HUES6 (cell line): ENCODE measurements at regions not wholly inside any gene's neighbourhood (a gene's known extent, or its start where the extent isn't known, plus 50 kb on each side); places are given as distances from the start of the nearest gene placed in this dataset.
"Not testable (repeated sequence)": the region's sequence is repeated elsewhere in the genome, so short reads cannot be mapped to it uniquely, and the experiment has no call there.

ENCODE experiments used
- H3K27ac ChIP-seq: 2 replicates; pipeline ENCODE4 v1.7.0; 2013; ENCODE audit warnings: low read depth, mild to moderate bottlenecking, low read length, inconsistent platforms
- H3K27me3 ChIP-seq: 2 replicates; pipeline ENCODE4 v1.6.1; 2013; ENCODE audit warnings: low read length; ENCODE audit not compliant: control insufficient read depth, insufficient read depth
- H3K36me3 ChIP-seq: 2 replicates; pipeline ENCODE4 v1.6.1; 2013; ENCODE audit warnings: low read length; ENCODE audit not compliant: control insufficient read depth, insufficient read depth
- H3K4me1 ChIP-seq: 2 replicates; pipeline ENCODE4 v1.6.1; 2013; ENCODE audit warnings: low read length; ENCODE audit not compliant: control insufficient read depth, insufficient read depth
- H3K4me3 ChIP-seq: 2 replicates; pipeline ENCODE4 v1.5.1; 2013; ENCODE audit warnings: low read depth, low read length
- H3K9ac ChIP-seq: one replicate; pipeline ENCODE4 v1.6.1; 2013; ENCODE audit warnings: mild to moderate bottlenecking, low read length
- H3K9me3 ChIP-seq: 2 replicates; pipeline ENCODE4 v1.6.1; 2013; ENCODE audit warnings: low read depth, low read length; ENCODE audit not compliant: control insufficient read depth, insufficient read depth

- no peak overlapping the region for H3K4me3 ChIP-seq
- H3K9me3 ChIP-seq = peaks cover 3% of the 10 kb centered on the region; the same call in 1 of the 2 replicates
- no peaks in the 10 kb centered on the region for H3K36me3 ChIP-seq
- H3K9ac ChIP-seq = no peak overlapping the region
- no peak overlapping the region for H3K27ac ChIP-seq
- peaks cover 20% of the 10 kb centered on the region for H3K4me1 ChIP-seq
- H3K27me3 ChIP-seq = no peaks in the 10 kb centered on the region
Measured at GRCh38 chr22:49517667-49518185, 309.9 kb downstream of the BRD1 start.

GRCh38 chr22:49517211-49517610 lies 310.5 kb downstream of the BRD1 start:
- H3K4me1 ChIP-seq = peaks cover 25% of the 10 kb centered on the region
- H3K9ac ChIP-seq = no peak overlapping the region
- H3K27me3 ChIP-seq = no peaks in the 10 kb centered on the region
- no peak overlapping the region for H3K4me3 ChIP-seq
- peaks cover 3% of the 10 kb centered on the region; the same call in 1 of the 2 replicates for H3K9me3 ChIP-seq
- H3K36me3 ChIP-seq = no peaks in the 10 kb centered on the region
- no peak overlapping the region for H3K27ac ChIP-seq

GRCh38 chr22:49515475-49515874 lies 312.2 kb downstream of the BRD1 start:
- H3K27ac ChIP-seq = no peak overlapping the region
- no peak overlapping the region for H3K4me3 ChIP-seq
- no peak overlapping the region for H3K9ac ChIP-seq
- H3K27me3 ChIP-seq = no peaks in the 10 kb centered on the region
- peaks cover 13% of the 10 kb centered on the region for H3K9me3 ChIP-seq
- H3K4me1 ChIP-seq = peaks cover 30% of the 10 kb centered on the region
- no peaks in the 10 kb centered on the region for H3K36me3 ChIP-seq

- Histone ChIP-seq H3K27me3 (no peaks in the 10 kb centered on the region), H3K9me3 (peaks cover 16% of the 10 kb centered on the region), H3K36me3 (no peaks in the 10 kb centered on the region), H3K4me3 (no peak overlapping the region), H3K9ac (no peak overlapping the region), H3K27ac (no peak overlapping the region), H3K4me1 (peaks cover 30% of the 10 kb centered on the region)
Measured at GRCh38 chr22:49514641-49515040, 313.0 kb downstream of the BRD1 start.

GRCh38 chr22:49514211-49514610 lies 313.5 kb downstream of the BRD1 start:
- Histone ChIP-seq H3K27me3 (no peaks in the 10 kb centered on the region), H3K36me3 (no peaks in the 10 kb centered on the region), H3K9me3 (peaks cover 16% of the 10 kb centered on the region), H3K4me3 (no peak overlapping the region), H3K9ac (no peak overlapping the region), H3K27ac (no peak overlapping the region), H3K4me1 (peaks cover 30% of the 10 kb centered on the region)

GRCh38 chr22:49513358-49513851 lies 314.3 kb downstream of the BRD1 start:
- peaks cover 16% of the 10 kb centered on the region for H3K9me3 ChIP-seq
- peak overlapping the region; percentile 28 for H3K4me3 ChIP-seq
- peak overlapping the region; percentile 34; the same call in 1 of the 2 replicates for H3K27ac ChIP-seq
- H3K4me1 ChIP-seq = peaks cover 30% of the 10 kb centered on the region
- no peaks in the 10 kb centered on the region for H3K27me3 ChIP-seq
- no peak overlapping the region for H3K9ac ChIP-seq
- no peaks in the 10 kb centered on the region for H3K36me3 ChIP-seq

- H3K27me3 ChIP-seq = no peaks in the 10 kb centered on the region
- peak overlapping the region; percentile 28 for H3K4me3 ChIP-seq
- no peak overlapping the region for H3K9ac ChIP-seq
- H3K27ac ChIP-seq = peak overlapping the region; percentile 34; the same call in 1 of the 2 replicates
- H3K9me3 ChIP-seq = peaks cover 16% of the 10 kb centered on the region
- H3K4me1 ChIP-seq = peaks cover 30% of the 10 kb centered on the region
- no peaks in the 10 kb centered on the region for H3K36me3 ChIP-seq
Measured at GRCh38 chr22:49512487-49513165, 315.0 kb downstream of the BRD1 start.

DNA sequence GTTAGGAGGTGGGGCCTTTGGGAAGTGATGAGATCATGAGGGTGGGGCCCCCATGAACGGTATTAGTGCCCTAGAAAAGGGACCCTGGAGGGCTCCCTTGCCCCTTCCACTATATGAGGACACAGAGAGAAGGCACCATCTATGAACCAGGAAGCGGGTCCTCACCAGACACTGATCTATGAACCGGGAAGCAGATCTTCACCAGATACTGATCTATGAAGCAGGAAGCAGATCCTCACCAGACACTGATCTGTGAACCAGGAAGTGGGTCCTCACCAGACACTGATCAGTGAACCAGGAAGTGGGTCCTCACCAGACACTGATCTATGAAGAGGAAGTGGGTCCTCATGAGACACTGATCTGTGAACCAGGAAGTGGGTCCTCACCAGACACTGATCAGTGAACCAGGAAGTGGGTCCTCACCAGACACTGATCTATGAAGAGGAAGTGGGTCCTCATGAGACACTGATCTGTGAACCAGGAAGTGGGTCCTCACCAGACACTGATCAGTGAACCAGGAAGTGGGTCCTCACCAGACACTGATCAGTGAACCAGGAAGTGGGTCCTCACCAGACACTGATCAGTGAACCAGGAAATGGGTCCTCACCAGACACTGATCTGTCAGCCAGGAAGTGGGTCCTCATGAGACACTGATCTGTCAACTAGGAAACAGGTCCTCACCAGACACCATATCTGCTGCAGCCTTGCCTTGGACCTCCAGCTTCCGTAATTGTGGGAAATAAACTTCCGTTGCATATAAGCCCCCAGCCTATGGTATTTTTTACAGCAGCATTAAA lies 316.1 kb downstream of the BRD1 start:
- peaks cover 16% of the 10 kb centered on the region for H3K9me3 ChIP-seq
- H3K9ac ChIP-seq, H3K27me3 ChIP-seq, H3K4me3 ChIP-seq, H3K36me3 ChIP-seq, H3K27ac ChIP-seq: not testable (repeated sequence)
- peaks cover 30% of the 10 kb centered on the region for H3K4me1 ChIP-seq

- Histone ChIP-seq H3K4me3 (no peak overlapping the region), H3K9ac (no peak overlapping the region), H3K27ac (no peak overlapping the region), H3K27me3 (no peaks in the 10 kb centered on the region), H3K36me3 (no peaks in the 10 kb centered on the region), H3K4me1 (peaks cover 30% of the 10 kb centered on the region), H3K9me3 (peaks cover 16% of the 10 kb centered on the region)
Measured at GRCh38 chr22:49510718-49511117, 317.0 kb downstream of the BRD1 start.

DNA sequence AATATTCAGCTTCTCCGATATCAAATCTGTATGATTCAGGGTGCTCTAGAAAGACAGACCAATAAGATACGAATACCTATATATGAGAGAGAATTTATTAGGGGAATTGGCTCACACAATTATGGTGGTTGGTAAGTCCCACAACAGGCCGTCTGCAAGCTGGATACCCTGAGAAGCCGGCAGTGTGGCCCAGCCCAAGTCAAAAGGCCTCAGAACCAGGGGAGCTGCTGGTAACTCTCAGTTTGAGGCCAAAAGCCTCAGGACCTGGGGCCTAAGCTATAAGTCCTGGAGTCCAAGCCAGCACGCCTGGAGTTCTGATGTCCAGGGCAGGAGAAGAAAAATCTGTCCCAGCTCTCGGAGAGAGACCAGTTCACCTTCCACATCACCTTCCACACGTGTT lies 318.7 kb downstream of the BRD1 start:
- H3K36me3 ChIP-seq = no peaks in the 10 kb centered on the region
- H3K4me1 ChIP-seq = peaks cover 22% of the 10 kb centered on the region
- peaks cover 13% of the 10 kb centered on the region for H3K9me3 ChIP-seq
- H3K9ac ChIP-seq = no peak overlapping the region
- no peaks in the 10 kb centered on the region for H3K27me3 ChIP-seq
- H3K4me3 ChIP-seq = no peak overlapping the region
- H3K27ac ChIP-seq = no peak overlapping the region

- no peak overlapping the region for H3K9ac ChIP-seq
- H3K4me1 ChIP-seq = peaks cover 17% of the 10 kb centered on the region
- peaks cover 13% of the 10 kb centered on the region for H3K9me3 ChIP-seq
- no peak overlapping the region for H3K4me3 ChIP-seq
- H3K36me3 ChIP-seq = no peaks in the 10 kb centered on the region
- no peak overlapping the region for H3K27ac ChIP-seq
- H3K27me3 ChIP-seq = no peaks in the 10 kb centered on the region
Measured at GRCh38 chr22:49508561-49508960, 319.1 kb downstream of the BRD1 start.
